Parathyroid adenoma (tissue), 2 donors: ENCODE measurements at regions not wholly inside any gene's neighbourhood (a gene's known extent, or its start where the extent isn't known, plus 50 kb on each side); places are given as distances from the start of the nearest gene placed in this dataset.

ENCODE experiments used
- H2AFZ ChIP-seq: fragments of 300-600 bp; sonication (generic); one replicate; pipeline ENCODE4 v1.7.0; 2017; ENCODE audit warnings: antibody characterized with exemption, mild to moderate bottlenecking
- H3K27ac ChIP-seq: fragments of 300-600 bp; sonication (generic); one replicate; pipeline ENCODE4 v1.7.0; 2017
- H3K27me3 ChIP-seq: fragments of 300-600 bp; sonication (generic); one replicate; pipeline ENCODE4 v1.7.0; 2017; ENCODE audit warnings: low read length; ENCODE audit not compliant: control insufficient read depth, insufficient read depth
- H3K36me3 ChIP-seq: fragments of 300-600 bp; sonication (generic); one replicate; pipeline ENCODE4 v1.7.0; 2017; ENCODE audit warnings: low read length; ENCODE audit not compliant: control insufficient read depth, insufficient read depth
- H3K4me1 ChIP-seq: fragments of 300-600 bp; sonication (generic); one replicate; pipeline ENCODE4 v1.7.0; 2017; ENCODE audit warnings: control low read depth
- H3K4me2 ChIP-seq: fragments of 300-600 bp; sonication (generic); one replicate; pipeline ENCODE4 v1.7.0; 2017; ENCODE audit warnings: low read length
- H3K4me3 ChIP-seq: fragments of 300-600 bp; sonication (generic); one replicate; pipeline ENCODE4 v1.7.0; 2017; ENCODE audit warnings: low read depth, low read length
- H3K79me2 ChIP-seq: fragments of 300-600 bp; sonication (generic); one replicate; pipeline ENCODE4 v1.7.0; 2017; ENCODE audit warnings: control low read depth
- H3K9ac ChIP-seq: fragments of 300-600 bp; sonication (generic); one replicate; pipeline ENCODE4 v1.7.0; 2017; ENCODE audit warnings: mild to moderate bottlenecking
- H3K9me3 ChIP-seq: fragments of 300-600 bp; sonication (generic); one replicate; pipeline ENCODE4 v1.7.0; 2017; ENCODE audit warnings: low read length; ENCODE audit not compliant: control insufficient read depth
- TF ChIP-seq, protein P1 (sequence below): fragments of 300-600 bp; sonication (generic); IDR thresholded peaks from one replicate; pipeline ENCODE4 v1.7.0; 2017; ENCODE audit warnings: antibody characterized with exemption, mild to moderate bottlenecking
- donor health status: primary hyperparathyroidism.

DNA sequence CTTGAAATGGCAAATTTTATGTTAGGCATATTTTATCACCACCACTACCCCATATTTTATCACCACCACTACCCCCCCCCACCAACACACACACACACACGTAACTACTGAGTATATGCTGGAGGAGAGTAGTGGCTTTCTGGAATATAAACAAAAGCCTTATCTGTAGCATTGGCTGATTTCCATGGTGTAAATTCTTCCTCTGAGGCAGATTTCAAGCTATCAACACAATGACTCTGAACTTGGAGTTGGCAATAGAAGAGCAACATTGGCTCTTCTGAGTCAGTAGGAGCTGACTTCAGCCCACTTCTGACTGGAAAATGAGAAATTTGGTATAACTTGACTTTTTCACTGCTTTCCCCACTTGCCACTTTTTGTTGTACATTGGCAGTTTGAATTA lies 143.0 kb downstream of the CAVIN4 start:
- Histone ChIP-seq H3K4me2 (no peak overlapping the region), H3K27me3 (no peaks in the 10 kb centered on the region), H3K36me3 (no peaks in the 10 kb centered on the region), H3K4me1 (no peaks in the 10 kb centered on the region), H3K79me2 (no peaks in the 10 kb centered on the region), H3K4me3 (no peak overlapping the region), H3K9me3 (no peaks in the 10 kb centered on the region), H3K27ac (no peak overlapping the region), H2AFZ (no peak overlapping the region), H3K9ac (no peak overlapping the region)
- TF ChIP-seq, protein P1, sequence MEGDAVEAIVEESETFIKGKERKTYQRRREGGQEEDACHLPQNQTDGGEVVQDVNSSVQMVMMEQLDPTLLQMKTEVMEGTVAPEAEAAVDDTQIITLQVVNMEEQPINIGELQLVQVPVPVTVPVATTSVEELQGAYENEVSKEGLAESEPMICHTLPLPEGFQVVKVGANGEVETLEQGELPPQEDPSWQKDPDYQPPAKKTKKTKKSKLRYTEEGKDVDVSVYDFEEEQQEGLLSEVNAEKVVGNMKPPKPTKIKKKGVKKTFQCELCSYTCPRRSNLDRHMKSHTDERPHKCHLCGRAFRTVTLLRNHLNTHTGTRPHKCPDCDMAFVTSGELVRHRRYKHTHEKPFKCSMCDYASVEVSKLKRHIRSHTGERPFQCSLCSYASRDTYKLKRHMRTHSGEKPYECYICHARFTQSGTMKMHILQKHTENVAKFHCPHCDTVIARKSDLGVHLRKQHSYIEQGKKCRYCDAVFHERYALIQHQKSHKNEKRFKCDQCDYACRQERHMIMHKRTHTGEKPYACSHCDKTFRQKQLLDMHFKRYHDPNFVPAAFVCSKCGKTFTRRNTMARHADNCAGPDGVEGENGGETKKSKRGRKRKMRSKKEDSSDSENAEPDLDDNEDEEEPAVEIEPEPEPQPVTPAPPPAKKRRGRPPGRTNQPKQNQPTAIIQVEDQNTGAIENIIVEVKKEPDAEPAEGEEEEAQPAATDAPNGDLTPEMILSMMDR, result no peak

DNA sequence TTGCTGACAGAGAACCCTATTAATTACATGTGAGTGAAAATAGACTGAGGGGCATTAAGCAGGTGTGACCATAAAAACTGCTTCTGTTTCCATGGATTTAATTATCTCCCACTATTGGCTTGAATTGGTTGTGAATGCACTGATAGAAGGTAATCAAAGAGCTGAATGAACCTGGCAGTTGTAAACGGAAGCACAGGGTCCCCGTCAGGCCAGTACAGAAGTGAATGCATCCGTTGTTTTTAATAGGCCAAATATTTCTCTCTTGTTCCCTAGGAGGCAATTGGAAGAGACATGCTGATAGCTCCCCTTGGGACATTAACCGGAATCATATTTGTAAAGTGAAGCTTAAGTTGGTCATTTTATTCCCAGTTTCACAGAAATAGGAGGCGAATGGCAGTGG lies 147.0 kb downstream of the CAVIN4 start:
- no peaks in the 10 kb centered on the region for H3K27me3 ChIP-seq
- H3K79me2 ChIP-seq, result no peaks in the 10 kb centered on the region
- H3K4me1 ChIP-seq, result no peaks in the 10 kb centered on the region
- TF ChIP-seq, protein P1, result no peak
- H3K9me3 ChIP-seq, result no peaks in the 10 kb centered on the region
- no peak overlapping the region for H3K27ac ChIP-seq
- H2AFZ ChIP-seq, result no peak overlapping the region
- no peaks in the 10 kb centered on the region for H3K36me3 ChIP-seq
- H3K4me3 ChIP-seq, result no peak overlapping the region
- no peak overlapping the region for H3K4me2 ChIP-seq
- no peak overlapping the region for H3K9ac ChIP-seq

DNA sequence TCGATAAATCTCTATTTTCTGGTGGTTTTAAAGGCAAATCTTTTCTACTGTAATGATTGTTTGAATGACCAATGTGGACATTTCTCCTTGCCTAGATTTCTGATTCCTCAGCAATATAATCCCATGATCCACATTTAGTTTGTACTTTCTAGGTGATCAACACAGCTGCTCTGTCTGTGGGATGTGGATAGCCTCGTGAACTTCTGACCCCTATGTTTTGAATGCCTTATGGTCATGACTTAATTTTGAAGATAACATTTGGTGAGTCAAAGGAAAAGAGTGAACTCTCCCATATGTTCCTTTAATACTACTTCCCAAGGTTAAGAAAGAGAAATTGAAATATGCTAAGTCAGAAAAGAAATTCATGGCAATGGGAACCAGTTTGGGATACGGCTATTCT lies 147.5 kb downstream of the CAVIN4 start:
- Histone ChIP-seq H3K27me3 (no peaks in the 10 kb centered on the region), H3K9me3 (no peaks in the 10 kb centered on the region), H3K9ac (no peak overlapping the region), H3K79me2 (no peaks in the 10 kb centered on the region), H3K4me2 (no peak overlapping the region), H3K27ac (no peak overlapping the region), H3K4me3 (no peak overlapping the region), H3K4me1 (no peaks in the 10 kb centered on the region), H3K36me3 (no peaks in the 10 kb centered on the region), H2AFZ (no peak overlapping the region)
- TF ChIP-seq, protein P1, result no peak

DNA sequence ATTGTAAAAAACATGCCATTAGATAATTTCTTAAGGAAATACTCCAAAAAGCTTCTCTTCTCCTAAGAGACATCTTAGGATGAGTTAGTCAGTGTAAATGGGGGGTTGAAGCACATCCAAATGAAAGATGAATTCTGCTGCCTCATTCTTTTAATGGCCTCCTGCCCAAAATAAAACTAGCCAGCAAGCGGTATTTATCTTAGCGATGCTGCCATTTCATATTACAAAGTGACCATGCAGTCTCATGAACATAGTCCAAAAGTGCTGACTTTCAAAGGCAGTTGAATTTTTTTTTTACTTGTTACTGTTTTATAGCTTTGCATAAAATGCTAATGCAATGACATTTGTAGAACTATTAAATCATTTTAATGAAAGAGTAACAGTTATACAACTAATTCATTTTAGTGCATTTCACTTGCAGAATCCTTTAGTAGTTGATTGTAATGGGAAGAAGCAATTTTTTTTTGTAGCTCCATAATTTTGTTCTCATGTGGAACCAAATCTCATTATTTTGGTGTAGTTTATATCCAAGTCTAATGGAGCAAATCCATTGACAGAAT lies 151.5 kb downstream of the CAVIN4 start:
- H3K36me3 ChIP-seq, result no peaks in the 10 kb centered on the region
- no peaks in the 10 kb centered on the region for H3K9me3 ChIP-seq
- H3K4me2 ChIP-seq, result no peak overlapping the region
- TF ChIP-seq, protein P1, result no peak
- no peaks in the 10 kb centered on the region for H3K27me3 ChIP-seq
- no peaks in the 10 kb centered on the region for H3K4me1 ChIP-seq
- no peaks in the 10 kb centered on the region for H3K79me2 ChIP-seq
- H3K27ac ChIP-seq, result no peak overlapping the region
- no peak overlapping the region for H3K9ac ChIP-seq
- no peak overlapping the region for H3K4me3 ChIP-seq
- H2AFZ ChIP-seq, result no peak overlapping the region

DNA sequence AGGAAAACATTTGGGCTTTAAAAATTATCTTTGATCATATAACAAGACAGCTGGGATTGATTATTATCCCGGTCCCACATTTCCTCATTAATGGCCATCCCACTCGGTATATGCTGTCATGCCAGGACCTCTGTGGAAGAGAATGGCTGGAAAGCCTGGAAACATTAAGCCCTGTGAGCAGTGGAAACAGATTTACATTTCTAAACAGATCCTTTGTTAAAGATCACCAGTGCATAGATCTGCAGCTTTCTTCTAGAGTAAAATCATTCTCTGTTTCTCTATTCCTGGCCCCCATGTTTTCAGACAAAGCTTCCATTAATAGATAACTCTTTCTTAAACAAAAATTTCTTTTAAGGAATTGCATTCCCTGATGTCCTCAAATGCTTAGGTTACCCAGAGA lies 152.2 kb downstream of the CAVIN4 start:
- Histone ChIP-seq H3K4me1 (no peaks in the 10 kb centered on the region), H3K9ac (no peak overlapping the region), H3K4me2 (no peak overlapping the region), H3K79me2 (no peaks in the 10 kb centered on the region), H3K27me3 (no peaks in the 10 kb centered on the region), H3K27ac (no peak overlapping the region), H3K4me3 (no peak overlapping the region), H3K36me3 (no peaks in the 10 kb centered on the region), H3K9me3 (no peaks in the 10 kb centered on the region), H2AFZ (no peak overlapping the region)
- TF ChIP-seq, protein P1, result no peak
